ENCODE measurements at regions not wholly inside any gene's neighbourhood (a gene's known extent, or its start where the extent isn't known, plus 50 kb on each side); places are given as distances from the start of the nearest gene placed in this dataset.
"Not testable (repeated sequence)": the region's sequence is repeated elsewhere in the genome, so short reads cannot be mapped to it uniquely, and the experiment has no call there.

- DNase-seq (ENCODE audit: low read depth) = no peak
Observed at GRCh38 chr2:149709496-149710263, 122.1 kb upstream of the MMADHC start.

- no peak for DNase-seq (ENCODE audit: low read depth)
Observed at GRCh38 chr2:149703281-149703680, 115.7 kb upstream of the MMADHC start.

GRCh38 chr2:149702571-149702970, 115.0 kb upstream of the MMADHC start:
- DNase-seq (ENCODE audit: low read depth) = no peak

- no peak for DNase-seq (ENCODE audit: low read depth)
Observed at GRCh38 chr2:149701241-149701640, 113.7 kb upstream of the MMADHC start.

GRCh38 chr2:149692961-149693396, 105.4 kb upstream of the MMADHC start:
- DNase-seq (ENCODE audit: low read depth) = no peak

GRCh38 chr2:149690825-149691224, 103.2 kb upstream of the MMADHC start:
- DNase-seq (ENCODE audit: low read depth) = no peak

- no peak for DNase-seq (ENCODE audit: low read depth)
Observed at GRCh38 chr2:149687052-149687427, 99.5 kb upstream of the MMADHC start.

- DNase-seq (ENCODE audit: low read depth) = no peak
Observed at GRCh38 chr2:149686136-149687051, 98.8 kb upstream of the MMADHC start.

GRCh38 chr2:149685401-149685800, 97.8 kb upstream of the MMADHC start:
- DNase-seq (ENCODE audit: low read depth) = not testable (repeated sequence)

- no peak for DNase-seq (ENCODE audit: low read depth)
Observed at GRCh38 chr2:149679286-149679685, 91.7 kb upstream of the MMADHC start.

GRCh38 chr2:149677416-149677815, 89.8 kb upstream of the MMADHC start:
- DNase-seq (ENCODE audit: low read depth) = no peak

GRCh38 chr2:149670086-149670485, 82.5 kb upstream of the MMADHC start:
- DNase-seq (ENCODE audit: low read depth) = no peak

- no peak for DNase-seq (ENCODE audit: low read depth)
Observed at GRCh38 chr2:149666809-149667320, 79.3 kb upstream of the MMADHC start.

- DNase-seq (ENCODE audit: low read depth) = no peak
Observed at GRCh38 chr2:149664896-149665295, 77.3 kb upstream of the MMADHC start.

- no peak for DNase-seq (ENCODE audit: low read depth)
Observed at GRCh38 chr2:149662556-149662955, 75.0 kb upstream of the MMADHC start.

GRCh38 chr2:149661844-149662243, 74.3 kb upstream of the MMADHC start:
- DNase-seq (ENCODE audit: low read depth) = peak; percentile 8

GRCh38 chr2:149658553-149658952, 71.0 kb upstream of the MMADHC start:
- no peak for DNase-seq (ENCODE audit: low read depth)

- DNase-seq (ENCODE audit: low read depth) = no peak
Observed at GRCh38 chr2:149657401-149658040, 69.9 kb upstream of the MMADHC start.

GRCh38 chr2:149656996-149657395, 69.4 kb upstream of the MMADHC start:
- DNase-seq (ENCODE audit: low read depth) = no peak

- no peak for DNase-seq (ENCODE audit: low read depth)
Observed at GRCh38 chr2:149653831-149654445, 66.4 kb upstream of the MMADHC start.

GRCh38 chr2:149652926-149653325, 65.4 kb upstream of the MMADHC start:
- DNase-seq (ENCODE audit: low read depth) = no peak

- DNase-seq (ENCODE audit: low read depth) = no peak
Observed at GRCh38 chr2:149652526-149652925, 65.0 kb upstream of the MMADHC start.
